ENCODE measurements at regions not wholly inside any gene's neighbourhood (a gene's known extent, or its start where the extent isn't known, plus 50 kb on each side); places are given as distances from the start of the nearest gene placed in this dataset.

- no peak for TF ChIP-seq EZH2 (optimal IDR thresholded peaks at IDR 0.05; ENCODE audit: low read depth, low read length)
- no peak for TF ChIP-seq CTCF (IDR thresholded peaks at IDR 0.05; ENCODE audit: low read length)
- TF ChIP-seq EZH2phosphoT487 (IDR thresholded peaks at IDR 0.05; ENCODE audit: low read length), result no peak
Measured at GRCh38 chr9:13414349-13414748, 134.9 kb upstream of the MPDZ start.
